ENCODE measurements at regions not wholly inside any gene's neighbourhood (a gene's known extent, or its start where the extent isn't known, plus 50 kb on each side); places are given as distances from the start of the nearest gene placed in this dataset.

- DNase-seq (ENCODE audit: low read depth in 1 of 2, low spot score in 1 of 2), result no peak
- TF ChIP-seq POLR2AphosphoS5 (IDR thresholded peaks at IDR 0.05; ENCODE audit: low read depth) (no peak), SPI1 (IDR thresholded peaks at IDR 0.05; ENCODE audit: borderline replicate concordance, low read depth) (no peak), REST (IDR thresholded peaks at IDR 0.05; ENCODE audit: insufficient replicate concordance, low read depth) (no peak), GABPA (IDR thresholded peaks at IDR 0.05; ENCODE audit: low read depth) (no peak), CTCF (IDR thresholded peaks at IDR 0.05; ENCODE audit: insufficient read depth, low read length) (no peak)
- Histone ChIP-seq H3K4me3 (replicated peaks; ENCODE audit: insufficient read depth, low read length) (no peak overlapping the region), H3K27ac (replicated peaks) (no peak overlapping the region), H3K27me3 (ENCODE audit: insufficient read depth, poor library complexity, severe bottlenecking) (no peaks in the 10 kb centered on the region)
Measured at GRCh38 chr6:158249340-158249836, 62.9 kb upstream of the TULP4 start.

- no peak for DNase-seq (ENCODE audit: low read depth in 1 of 2, low spot score in 1 of 2)
- H3K27ac ChIP-seq (replicated peaks), result no peak overlapping the region
- H3K4me3 ChIP-seq (replicated peaks; ENCODE audit: insufficient read depth, low read length), result no peak overlapping the region
- no peak for TF ChIP-seq CTCF (IDR thresholded peaks at IDR 0.05; ENCODE audit: insufficient read depth, low read length)
- peak; percentile 31; the same call in 1 of the 2 replicates for TF ChIP-seq SPI1 (IDR thresholded peaks at IDR 0.05; ENCODE audit: borderline replicate concordance, low read depth)
- H3K27me3 ChIP-seq (ENCODE audit: insufficient read depth, poor library complexity, severe bottlenecking), result no peaks in the 10 kb centered on the region
Measured at GRCh38 chr6:158251565-158251964, 60.7 kb upstream of the TULP4 start.

GRCh38 chr6:158253248-158253647, 59.0 kb upstream of the TULP4 start:
- Histone ChIP-seq H3K4me3 (replicated peaks; ENCODE audit: insufficient read depth, low read length) (no peak overlapping the region), H3K27ac (replicated peaks) (no peak overlapping the region), H3K27me3 (ENCODE audit: insufficient read depth, poor library complexity, severe bottlenecking) (no peaks in the 10 kb centered on the region)
- TF ChIP-seq CTCF (IDR thresholded peaks at IDR 0.05; ENCODE audit: insufficient read depth, low read length), result no peak
- TF ChIP-seq SPI1 (IDR thresholded peaks at IDR 0.05; ENCODE audit: borderline replicate concordance, low read depth), result no peak
- no peak for TF ChIP-seq GABPA (IDR thresholded peaks at IDR 0.05; ENCODE audit: low read depth)
- no peak for TF ChIP-seq POLR2AphosphoS5 (IDR thresholded peaks at IDR 0.05; ENCODE audit: low read depth)
- no peak for TF ChIP-seq REST (IDR thresholded peaks at IDR 0.05; ENCODE audit: insufficient replicate concordance, low read depth)
- DNase-seq (ENCODE audit: low read depth in 1 of 2, low spot score in 1 of 2), result no peak

All from HL-60 (cell line).